ENCODE measurements at regions not wholly inside any gene's neighbourhood (a gene's known extent, or its start where the extent isn't known, plus 50 kb on each side); places are given as distances from the start of the nearest gene placed in this dataset.

GRCh38 chr2:137729305-137729704 lies 235.0 kb upstream of the HNMT start:
- DNase-seq (ENCODE audit: low read depth in 2 of 2): no peak

- no peak for DNase-seq (ENCODE audit: low read depth in 2 of 2)
Observed at GRCh38 chr2:137737559-137737958, 226.7 kb upstream of the HNMT start.

GRCh38 chr2:137741784-137742362 lies 222.4 kb upstream of the HNMT start:
- no peak for DNase-seq (ENCODE audit: low read depth in 2 of 2)

GRCh38 chr2:137747509-137747908 lies 216.8 kb upstream of the HNMT start:
- no peak for DNase-seq (ENCODE audit: low read depth in 2 of 2)

GRCh38 chr2:137748533-137748932 lies 215.7 kb upstream of the HNMT start:
- DNase-seq (ENCODE audit: low read depth in 2 of 2): no peak

GRCh38 chr2:137764646-137765045 lies 199.6 kb upstream of the HNMT start:
- no peak for DNase-seq (ENCODE audit: low read depth in 2 of 2)

- DNase-seq (ENCODE audit: low read depth in 2 of 2): no peak
Observed at GRCh38 chr2:137769406-137769805, 194.9 kb upstream of the HNMT start.

- DNase-seq (ENCODE audit: low read depth in 2 of 2): no peak
Observed at GRCh38 chr2:137770166-137770565, 194.1 kb upstream of the HNMT start.

GRCh38 chr2:137771064-137771463 lies 193.2 kb upstream of the HNMT start:
- DNase-seq (ENCODE audit: low read depth in 2 of 2): no peak

GRCh38 chr2:137772451-137772850 lies 191.8 kb upstream of the HNMT start:
- no peak for DNase-seq (ENCODE audit: low read depth in 2 of 2)

GRCh38 chr2:137775529-137775928 lies 188.7 kb upstream of the HNMT start:
- DNase-seq (ENCODE audit: low read depth in 2 of 2): no peak

- no peak for DNase-seq (ENCODE audit: low read depth in 2 of 2)
Observed at GRCh38 chr2:137776697-137777096, 187.6 kb upstream of the HNMT start.

GRCh38 chr2:137797641-137798040 lies 166.6 kb upstream of the HNMT start:
- DNase-seq (ENCODE audit: low read depth in 2 of 2): no peak

- no peak for DNase-seq (ENCODE audit: low read depth in 2 of 2)
Observed at GRCh38 chr2:137799600-137799999, 164.7 kb upstream of the HNMT start.

GRCh38 chr2:137800386-137800785 lies 163.9 kb upstream of the HNMT start:
- no peak for DNase-seq (ENCODE audit: low read depth in 2 of 2)

GRCh38 chr2:137801228-137801627 lies 163.0 kb upstream of the HNMT start:
- DNase-seq (ENCODE audit: low read depth in 2 of 2): no peak

- no peak for DNase-seq (ENCODE audit: low read depth in 2 of 2)
Observed at GRCh38 chr2:137802038-137802437, 162.2 kb upstream of the HNMT start.

- DNase-seq (ENCODE audit: low read depth in 2 of 2): no peak
Observed at GRCh38 chr2:137806068-137806805, 158.0 kb upstream of the HNMT start.

- no peak for DNase-seq (ENCODE audit: low read depth in 2 of 2)
Observed at GRCh38 chr2:137809252-137809651, 155.0 kb upstream of the HNMT start.

GRCh38 chr2:137809837-137810236 lies 154.4 kb upstream of the HNMT start:
- DNase-seq (ENCODE audit: low read depth in 2 of 2): no peak

- DNase-seq (ENCODE audit: low read depth in 2 of 2): no peak
Observed at GRCh38 chr2:137812517-137812916, 151.8 kb upstream of the HNMT start.

GRCh38 chr2:137813176-137813575 lies 151.1 kb upstream of the HNMT start:
- no peak for DNase-seq (ENCODE audit: low read depth in 2 of 2)

GRCh38 chr2:137817058-137817457 lies 147.2 kb upstream of the HNMT start:
- DNase-seq (ENCODE audit: low read depth in 2 of 2): no peak

- DNase-seq (ENCODE audit: low read depth in 2 of 2): no peak
Observed at GRCh38 chr2:137823196-137823595, 141.1 kb upstream of the HNMT start.

Measured in stimulated activated CD8-positive, alpha-beta memory T cell treated with anti-CD3 and anti-CD28 coated beads, Interleukin-7, amount 100 ng/mL, for 4 hours (primary cell).